Karpas-422 (cell line): ENCODE measurements at regions not wholly inside any gene's neighbourhood (a gene's known extent, or its start where the extent isn't known, plus 50 kb on each side); places are given as distances from the start of the nearest gene placed in this dataset.

ENCODE experiments used
- DNase-seq: peaks from one replicate; pipeline ENCODE4 v3.0.0-alpha.2; 2015
- H2AFZ ChIP-seq: fragments of 200-600 bp; sonication (generic); 2 replicates; pipeline ENCODE4 v1.6.1; 2014; ENCODE audit warnings: antibody characterized with exemption, low read length, mixed read lengths
- H3K27ac ChIP-seq: fragments of 200-600 bp; sonication (generic); 2 replicates; pipeline ENCODE4 v1.5.1; 2014; ENCODE audit warnings: mild to moderate bottlenecking, low read length, moderate library complexity
- H3K27me3 ChIP-seq: fragments of 200-600 bp; sonication (generic); 2 replicates; pipeline ENCODE4 v1.6.1; 2014; ENCODE audit warnings: low read length, mixed read lengths
- H3K36me3 ChIP-seq: fragments of 200-600 bp; sonication (generic); 2 replicates; pipeline ENCODE4 v1.6.1; 2014; ENCODE audit warnings: low read length, mixed read lengths; ENCODE audit not compliant: insufficient read depth
- H3K4me1 ChIP-seq: fragments of 200-600 bp; sonication (generic); 2 replicates; pipeline ENCODE4 v1.6.1; 2014; ENCODE audit warnings: mild to moderate bottlenecking, low read length, mixed read lengths
- H3K4me2 ChIP-seq: fragments of 200-600 bp; sonication (generic); 2 replicates; pipeline ENCODE4 v1.6.1; 2014; ENCODE audit warnings: low read length, low read depth, mild to moderate bottlenecking; ENCODE audit not compliant: poor library complexity, severe bottlenecking
- H3K4me3 ChIP-seq: fragments of 200-600 bp; sonication (generic); 2 replicates; pipeline ENCODE4 v1.5.1; 2014; ENCODE audit warnings: mild to moderate bottlenecking, antibody characterized with exemption, low read length, mixed read lengths
- H3K79me2 ChIP-seq: fragments of 200-600 bp; sonication (generic); 2 replicates; pipeline ENCODE4 v1.6.1; 2014; ENCODE audit warnings: mild to moderate bottlenecking, low read length, mixed read lengths
- H3K9ac ChIP-seq: fragments of 200-600 bp; sonication (generic); 2 replicates; pipeline ENCODE4 v1.6.0; 2014; ENCODE audit warnings: low read length
- H3K9me2 ChIP-seq: fragments of 200-600 bp; sonication (generic), shearing (Covaris generic); replicated peaks from 2 replicates; pipeline ENCODE4 v1.6.0; 2014; ENCODE audit warnings: mild to moderate bottlenecking, low read length, moderate library complexity; ENCODE audit not compliant: insufficient read depth
- H3K9me3 ChIP-seq: fragments of 300-700, 200-600 bp; sonication (generic); 2 replicates; pipeline ENCODE4 v1.6.1; 2014; ENCODE audit warnings: low read length, mixed read lengths
- H4K20me1 ChIP-seq: fragments of 200-600 bp; sonication (generic); 2 replicates; pipeline ENCODE4 v1.6.1; 2014; ENCODE audit warnings: mild to moderate bottlenecking, antibody characterized with exemption, low read length, low read depth; ENCODE audit not compliant: insufficient read depth

DNA sequence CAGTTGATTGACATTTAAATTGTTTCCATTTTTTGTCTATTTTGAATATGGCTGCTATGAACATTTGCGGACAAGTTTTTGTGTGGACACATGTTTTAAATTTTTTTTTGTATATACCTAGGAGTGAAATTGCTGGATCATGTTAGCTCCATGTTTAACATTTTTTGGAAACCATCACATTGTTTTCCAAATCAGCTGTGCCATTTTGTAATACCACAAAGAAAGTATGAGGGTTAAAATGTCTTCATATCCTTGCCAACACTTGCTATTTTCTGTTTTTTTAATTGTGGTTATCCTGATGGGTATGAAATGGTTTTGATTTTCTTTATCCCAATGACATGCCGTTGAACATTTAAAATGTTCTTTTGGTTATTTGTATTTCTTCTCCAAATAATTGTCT, 52.1 kb downstream of the CARTPT start:
- Histone ChIP-seq H3K27me3 (no peaks in the 10 kb centered on the region), H3K9me3 (no peaks in the 10 kb centered on the region), H4K20me1 (no peaks in the 10 kb centered on the region), H3K4me2 (no peak overlapping the region), H2AFZ (no peak overlapping the region), H3K79me2 (no peaks in the 10 kb centered on the region), H3K27ac (no peak overlapping the region), H3K4me1 (no peaks in the 10 kb centered on the region), H3K4me3 (no peak overlapping the region), H3K36me3 (no peaks in the 10 kb centered on the region), H3K9me2 (no peaks in the 10 kb centered on the region), H3K9ac (no peak overlapping the region)
- no peak for DNase-seq

GRCh38 chr5:71778678-71779276, 59.7 kb downstream of the CARTPT start:
- Histone ChIP-seq H3K9me2 (no peaks in the 10 kb centered on the region), H2AFZ (no peak overlapping the region), H3K4me3 (no peak overlapping the region), H4K20me1 (no peaks in the 10 kb centered on the region), H3K4me1 (peaks cover 7% of the 10 kb centered on the region), H3K79me2 (no peaks in the 10 kb centered on the region), H3K9ac (no peak overlapping the region), H3K9me3 (no peaks in the 10 kb centered on the region), H3K27ac (no peak overlapping the region), H3K27me3 (no peaks in the 10 kb centered on the region), H3K4me2 (no peak overlapping the region), H3K36me3 (no peaks in the 10 kb centered on the region)
- DNase-seq: peak; percentile 50

- Histone ChIP-seq H3K27ac (no peak overlapping the region), H3K36me3 (no peaks in the 10 kb centered on the region), H3K9me2 (no peaks in the 10 kb centered on the region), H2AFZ (no peak overlapping the region), H3K4me3 (no peak overlapping the region), H3K9me3 (no peaks in the 10 kb centered on the region), H3K79me2 (no peaks in the 10 kb centered on the region), H3K9ac (no peak overlapping the region), H3K4me2 (no peak overlapping the region), H4K20me1 (no peaks in the 10 kb centered on the region), H3K4me1 (peaks cover 7% of the 10 kb centered on the region), H3K27me3 (no peaks in the 10 kb centered on the region)
- DNase-seq: no peak
Measured at GRCh38 chr5:71780597-71780996, 61.5 kb downstream of the CARTPT start.

- H2AFZ ChIP-seq: peak overlapping the region; percentile 13; the same call in 1 of the 2 replicates
- no peaks in the 10 kb centered on the region for H3K36me3 ChIP-seq
- no peak for DNase-seq
- H3K9me3 ChIP-seq: no peaks in the 10 kb centered on the region
- H3K79me2 ChIP-seq: no peaks in the 10 kb centered on the region
- H3K27me3 ChIP-seq: no peaks in the 10 kb centered on the region
- H3K4me2 ChIP-seq: peak overlapping the region; percentile 50
- peak overlapping the region; percentile 12 for H3K9ac ChIP-seq
- H3K9me2 ChIP-seq: no peaks in the 10 kb centered on the region
- H3K27ac ChIP-seq: no peak overlapping the region
- peak overlapping the region; percentile 5; the same call in 1 of the 2 replicates for H3K4me3 ChIP-seq
- H4K20me1 ChIP-seq: no peaks in the 10 kb centered on the region
- H3K4me1 ChIP-seq: peaks cover 14% of the 10 kb centered on the region
Measured at GRCh38 chr5:71782393-71782770, 63.3 kb downstream of the CARTPT start.

DNA sequence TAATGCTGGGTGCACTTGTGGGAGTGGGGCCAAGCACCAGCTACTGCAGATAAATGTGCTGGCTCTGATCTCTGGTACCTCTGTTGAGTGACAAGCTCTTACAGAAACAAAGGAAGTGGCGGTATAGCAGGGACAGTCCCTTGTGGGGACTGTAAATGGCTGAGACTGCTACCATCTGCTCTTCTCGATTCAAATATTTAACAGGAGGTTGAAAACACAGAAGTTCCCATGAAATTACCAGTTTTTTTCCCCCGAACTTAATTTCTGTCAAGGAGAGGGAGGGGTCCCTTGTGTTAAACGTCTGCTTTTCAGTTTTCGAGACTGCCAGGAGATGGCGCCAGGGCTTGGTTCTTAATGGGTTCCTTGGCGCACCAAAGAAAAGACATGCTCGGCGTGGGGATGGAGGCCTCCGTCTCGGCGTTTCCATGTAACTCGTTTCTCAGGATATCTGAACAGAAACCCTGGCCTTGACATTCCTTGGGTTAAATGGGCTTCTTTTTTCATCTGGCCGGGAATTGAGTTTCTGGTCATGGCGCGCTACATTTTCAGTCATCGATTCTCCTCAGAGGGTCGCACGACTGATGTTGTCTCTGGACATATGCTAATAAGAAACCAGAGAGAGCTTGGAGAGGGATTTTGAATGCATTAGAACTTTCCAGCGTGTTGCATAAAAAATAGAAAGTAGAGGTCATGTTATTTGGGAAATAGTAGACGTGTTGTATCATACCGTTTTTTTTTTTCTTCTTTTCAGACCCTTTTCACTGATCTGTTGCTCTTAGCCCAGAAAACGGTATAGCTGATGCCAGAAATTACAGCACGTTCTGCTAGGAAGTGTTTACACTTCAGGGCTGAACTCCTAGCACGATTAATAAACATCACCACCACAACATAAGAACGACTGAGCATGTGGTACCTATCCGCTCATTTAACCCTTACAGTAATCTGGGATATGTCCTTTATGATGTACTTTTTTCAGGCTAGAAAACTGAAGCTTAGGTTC, 64.0 kb downstream of the CARTPT start:
- Histone ChIP-seq H3K4me3 (peak overlapping the region; percentile 5; the same call in 1 of the 2 replicates), H3K4me2 (peak overlapping the region; percentile 50), H3K79me2 (no peaks in the 10 kb centered on the region), H4K20me1 (no peaks in the 10 kb centered on the region), H3K36me3 (no peaks in the 10 kb centered on the region), H2AFZ (peak overlapping the region; percentile 13; the same call in 1 of the 2 replicates), H3K9me3 (no peaks in the 10 kb centered on the region), H3K9ac (peak overlapping the region; percentile 12), H3K4me1 (peaks cover 14% of the 10 kb centered on the region), H3K27me3 (no peaks in the 10 kb centered on the region), H3K27ac (no peak overlapping the region), H3K9me2 (no peaks in the 10 kb centered on the region)
- DNase-seq: peak; percentile 80

- no peak overlapping the region for H2AFZ ChIP-seq
- H4K20me1 ChIP-seq: no peaks in the 10 kb centered on the region
- H3K9me3 ChIP-seq: no peaks in the 10 kb centered on the region
- H3K4me2 ChIP-seq: no peak overlapping the region
- no peak overlapping the region for H3K4me3 ChIP-seq
- H3K79me2 ChIP-seq: no peaks in the 10 kb centered on the region
- H3K9me2 ChIP-seq: no peaks in the 10 kb centered on the region
- H3K27me3 ChIP-seq: no peaks in the 10 kb centered on the region
- peaks cover 14% of the 10 kb centered on the region for H3K4me1 ChIP-seq
- no peak for DNase-seq
- H3K9ac ChIP-seq: no peak overlapping the region
- H3K36me3 ChIP-seq: no peaks in the 10 kb centered on the region
- no peak overlapping the region for H3K27ac ChIP-seq
Measured at GRCh38 chr5:71783891-71784290, 64.8 kb downstream of the CARTPT start.

DNA sequence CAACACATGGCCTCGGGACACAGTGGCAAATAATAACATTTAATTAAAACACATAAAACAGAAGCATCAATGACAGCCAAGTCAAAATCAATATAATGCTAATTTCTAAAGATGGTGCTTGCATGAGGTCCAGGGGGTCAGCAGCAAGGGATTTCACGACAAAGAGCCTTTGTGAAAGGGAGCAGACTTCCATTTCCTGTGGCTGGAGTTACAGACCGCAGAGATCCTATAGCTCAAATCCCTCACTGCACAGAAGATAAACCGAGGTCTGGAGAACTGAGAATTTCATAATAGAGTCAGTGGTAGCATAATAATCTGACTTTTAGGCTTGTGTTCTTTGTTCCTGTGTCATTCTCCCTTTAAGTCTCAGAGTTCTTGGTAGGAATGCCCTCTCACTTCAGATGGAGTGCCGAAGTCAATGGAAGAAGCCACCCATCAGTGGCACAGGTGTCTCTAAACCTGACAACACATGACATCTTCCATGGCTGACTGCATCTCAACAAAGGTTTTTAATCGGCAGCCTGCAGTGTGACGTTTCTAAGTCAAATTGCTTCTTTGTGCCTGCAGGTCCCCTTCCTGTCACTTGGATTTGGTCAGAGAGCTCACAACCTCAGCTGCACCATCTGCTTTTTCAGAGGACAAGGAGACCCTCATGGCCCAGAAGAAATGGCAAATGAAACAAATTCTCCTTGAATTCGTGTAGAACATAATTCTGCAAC, 67.4 kb downstream of the CARTPT start:
- no peak overlapping the region for H2AFZ ChIP-seq
- H3K9ac ChIP-seq: no peak overlapping the region
- H3K4me2 ChIP-seq: no peak overlapping the region
- H3K36me3 ChIP-seq: no peaks in the 10 kb centered on the region
- no peak overlapping the region for H3K27ac ChIP-seq
- no peak overlapping the region for H3K4me3 ChIP-seq
- DNase-seq: no peak
- no peaks in the 10 kb centered on the region for H3K9me3 ChIP-seq
- no peaks in the 10 kb centered on the region for H3K9me2 ChIP-seq
- no peaks in the 10 kb centered on the region for H3K27me3 ChIP-seq
- H4K20me1 ChIP-seq: no peaks in the 10 kb centered on the region
- peaks cover 14% of the 10 kb centered on the region for H3K4me1 ChIP-seq
- no peaks in the 10 kb centered on the region for H3K79me2 ChIP-seq

DNA sequence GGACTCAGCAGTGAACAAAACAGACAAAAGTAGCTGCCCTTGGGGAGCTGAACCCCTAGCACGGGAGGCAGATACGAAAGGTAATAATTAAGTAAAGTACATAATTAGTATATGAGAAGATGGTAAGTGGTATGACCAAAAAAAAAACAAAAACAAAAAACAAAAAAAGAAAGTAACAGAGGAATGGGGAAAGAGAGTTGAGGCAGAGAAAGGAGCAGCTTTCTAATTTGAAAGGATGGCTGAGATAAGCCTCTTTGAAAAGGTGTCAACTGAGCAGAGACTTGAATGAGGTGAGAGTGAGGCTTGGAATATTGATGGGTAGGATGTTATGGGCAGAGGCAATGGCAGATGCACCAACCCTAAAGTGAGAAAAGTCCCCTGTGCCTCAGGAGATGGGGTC, 69.7 kb downstream of the CARTPT start:
- Histone ChIP-seq H3K4me3 (no peak overlapping the region), H3K4me1 (peaks cover 7% of the 10 kb centered on the region), H4K20me1 (no peaks in the 10 kb centered on the region), H2AFZ (no peak overlapping the region), H3K27ac (no peak overlapping the region), H3K9ac (no peak overlapping the region), H3K36me3 (no peaks in the 10 kb centered on the region), H3K4me2 (no peak overlapping the region), H3K9me2 (no peaks in the 10 kb centered on the region), H3K9me3 (no peaks in the 10 kb centered on the region), H3K27me3 (no peaks in the 10 kb centered on the region), H3K79me2 (no peaks in the 10 kb centered on the region)
- DNase-seq: no peak
